Kidney epithelial cell (primary cell): ENCODE measurements at regions not wholly inside any gene's neighbourhood (a gene's known extent, or its start where the extent isn't known, plus 50 kb on each side); places are given as distances from the start of the nearest gene placed in this dataset.

Experiments used
- DNase-seq: peaks from one replicate; pipeline ENCODE4 v3.0.0-alpha.2; 2010; ENCODE audit warnings: low read depth
- H3K27me3 ChIP-seq: 2 replicates; pipeline ENCODE4 v1.6.0; 2011; ENCODE audit warnings: low read length; ENCODE audit not compliant: control insufficient read depth, insufficient read depth
- H3K36me3 ChIP-seq: 2 replicates; pipeline ENCODE4 v1.5.1; 2011; ENCODE audit warnings: low read length; ENCODE audit not compliant: control insufficient read depth, insufficient read depth
- H3K4me3 ChIP-seq: 2 replicates; pipeline ENCODE4 v1.5.1; 2011; ENCODE audit warnings: low read depth, mild to moderate bottlenecking, control low read depth, low read length
- TF ChIP-seq, protein P1 (sequence below): IDR thresholded peaks from 2 replicates; pipeline ENCODE4 v1.5.1; 2011; ENCODE audit warnings: mild to moderate bottlenecking, moderate library complexity, low read length, control low read depth, inconsistent platforms; ENCODE audit not compliant: insufficient read depth, poor library complexity, severe bottlenecking

DNA sequence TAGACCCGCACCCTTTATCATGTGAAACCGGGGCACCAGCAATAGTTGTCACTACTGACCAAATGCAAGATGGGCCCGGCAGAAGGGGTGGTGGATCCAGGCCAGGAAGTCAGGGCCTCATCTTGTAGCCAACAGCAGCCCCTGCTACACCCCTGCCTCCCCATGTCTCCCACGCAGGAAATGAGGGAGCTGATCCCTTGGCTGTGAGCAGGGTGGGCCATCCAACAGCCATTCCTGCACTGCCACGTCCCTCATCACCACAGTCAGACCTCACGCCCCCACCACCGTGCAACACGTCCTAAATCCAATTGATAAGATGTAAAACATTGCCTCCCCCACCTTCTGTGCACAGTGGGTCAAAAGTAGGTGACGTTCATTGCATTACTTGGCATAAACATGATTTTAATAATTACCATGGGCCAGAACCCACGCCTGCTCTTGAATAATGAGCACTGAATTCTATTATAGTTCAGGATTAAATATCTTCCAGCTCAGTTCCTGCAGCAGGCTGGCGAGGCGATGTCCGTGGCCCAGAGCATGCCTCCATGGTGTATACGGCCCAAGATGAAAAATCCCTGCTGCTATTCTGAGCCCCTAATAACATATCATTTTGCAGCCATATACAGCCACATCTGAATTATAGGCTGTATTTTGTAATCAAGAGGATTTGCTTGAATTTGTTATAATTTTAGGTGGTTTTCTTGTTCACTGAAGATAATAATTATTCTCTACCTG is 1373.8 kb downstream of the BRD1 start:
- H3K36me3 ChIP-seq = no peaks in the 10 kb centered on the region
- no peak overlapping the region for H3K4me3 ChIP-seq
- no peak for DNase-seq
- no peaks in the 10 kb centered on the region for H3K27me3 ChIP-seq
- TF ChIP-seq, protein P1, sequence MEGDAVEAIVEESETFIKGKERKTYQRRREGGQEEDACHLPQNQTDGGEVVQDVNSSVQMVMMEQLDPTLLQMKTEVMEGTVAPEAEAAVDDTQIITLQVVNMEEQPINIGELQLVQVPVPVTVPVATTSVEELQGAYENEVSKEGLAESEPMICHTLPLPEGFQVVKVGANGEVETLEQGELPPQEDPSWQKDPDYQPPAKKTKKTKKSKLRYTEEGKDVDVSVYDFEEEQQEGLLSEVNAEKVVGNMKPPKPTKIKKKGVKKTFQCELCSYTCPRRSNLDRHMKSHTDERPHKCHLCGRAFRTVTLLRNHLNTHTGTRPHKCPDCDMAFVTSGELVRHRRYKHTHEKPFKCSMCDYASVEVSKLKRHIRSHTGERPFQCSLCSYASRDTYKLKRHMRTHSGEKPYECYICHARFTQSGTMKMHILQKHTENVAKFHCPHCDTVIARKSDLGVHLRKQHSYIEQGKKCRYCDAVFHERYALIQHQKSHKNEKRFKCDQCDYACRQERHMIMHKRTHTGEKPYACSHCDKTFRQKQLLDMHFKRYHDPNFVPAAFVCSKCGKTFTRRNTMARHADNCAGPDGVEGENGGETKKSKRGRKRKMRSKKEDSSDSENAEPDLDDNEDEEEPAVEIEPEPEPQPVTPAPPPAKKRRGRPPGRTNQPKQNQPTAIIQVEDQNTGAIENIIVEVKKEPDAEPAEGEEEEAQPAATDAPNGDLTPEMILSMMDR = no peak

DNA sequence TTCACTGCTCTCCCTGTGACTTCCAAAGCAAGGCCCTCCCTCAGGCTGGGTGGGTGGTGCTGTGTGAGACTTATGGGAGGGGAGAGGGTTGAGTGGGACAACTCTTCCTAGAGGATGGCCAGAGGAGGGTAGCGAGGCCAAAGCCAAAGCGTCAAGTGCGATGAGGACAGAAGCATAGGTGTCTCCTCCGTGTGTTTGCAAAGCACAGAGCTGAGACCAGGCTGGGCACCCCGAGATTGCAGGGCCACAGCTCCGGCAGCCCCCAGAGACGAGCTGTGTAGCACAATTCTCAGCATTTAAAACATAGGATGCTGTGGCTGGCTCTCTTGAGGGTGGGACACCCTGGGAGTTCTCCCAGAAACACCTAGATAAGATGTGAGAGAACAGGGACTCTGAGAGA is 1374.5 kb downstream of the BRD1 start:
- TF ChIP-seq, protein P1 = no peak
- Histone ChIP-seq H3K36me3 (no peaks in the 10 kb centered on the region), H3K27me3 (no peaks in the 10 kb centered on the region), H3K4me3 (no peak overlapping the region)
- DNase-seq = no peak

DNA sequence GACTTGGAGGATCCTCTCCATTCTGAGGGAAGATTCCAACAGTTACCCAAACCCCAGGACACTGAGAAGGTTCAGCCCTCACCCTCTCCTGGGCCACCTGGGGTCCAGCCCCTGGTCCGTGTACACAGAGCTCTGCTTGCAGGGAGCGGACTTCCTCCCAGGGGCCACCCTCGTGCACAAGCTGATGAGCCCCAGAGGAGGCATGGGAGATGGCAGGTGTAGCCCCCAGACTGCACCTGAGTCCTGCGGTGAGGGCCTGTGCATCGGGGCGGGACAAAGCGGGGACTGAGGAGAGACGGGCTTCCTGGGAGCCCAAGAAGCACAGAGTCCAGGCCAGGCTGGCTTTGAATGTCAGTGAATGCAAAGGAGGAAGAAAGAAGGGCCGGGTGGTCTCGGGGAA is 1374.9 kb downstream of the BRD1 start:
- TF ChIP-seq, protein P1 = no peak
- H3K4me3 ChIP-seq = no peak overlapping the region
- no peaks in the 10 kb centered on the region for H3K36me3 ChIP-seq

DNA sequence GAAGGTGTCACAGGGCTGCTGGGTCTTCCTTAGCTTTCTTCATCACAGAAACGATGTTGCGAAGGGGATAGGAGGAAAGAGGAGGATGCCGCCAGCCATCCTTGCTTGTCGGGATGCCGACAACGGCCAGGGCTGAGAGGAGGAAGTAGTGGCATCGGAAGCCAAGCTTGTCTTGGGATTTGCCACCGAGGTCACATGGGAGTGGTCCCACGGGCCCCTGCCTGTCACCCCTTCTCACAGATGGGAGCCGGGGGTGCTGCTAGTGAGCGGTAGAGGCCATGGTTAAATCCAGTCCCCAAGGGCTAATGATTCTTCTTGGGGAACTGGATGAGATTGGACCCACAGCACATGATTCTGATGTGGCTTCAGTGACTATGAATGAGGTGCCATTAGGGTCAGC is 1375.8 kb downstream of the BRD1 start:
- Histone ChIP-seq H3K36me3 (no peaks in the 10 kb centered on the region), H3K4me3 (no peak overlapping the region), H3K27me3 (no peaks in the 10 kb centered on the region)
- TF ChIP-seq, protein P1 = no peak
- no peak for DNase-seq

More for the DNA sequence above, 1374.9 kb downstream of the BRD1 start:
- no peak for DNase-seq
- H3K27me3 ChIP-seq = no peaks in the 10 kb centered on the region

DNA sequence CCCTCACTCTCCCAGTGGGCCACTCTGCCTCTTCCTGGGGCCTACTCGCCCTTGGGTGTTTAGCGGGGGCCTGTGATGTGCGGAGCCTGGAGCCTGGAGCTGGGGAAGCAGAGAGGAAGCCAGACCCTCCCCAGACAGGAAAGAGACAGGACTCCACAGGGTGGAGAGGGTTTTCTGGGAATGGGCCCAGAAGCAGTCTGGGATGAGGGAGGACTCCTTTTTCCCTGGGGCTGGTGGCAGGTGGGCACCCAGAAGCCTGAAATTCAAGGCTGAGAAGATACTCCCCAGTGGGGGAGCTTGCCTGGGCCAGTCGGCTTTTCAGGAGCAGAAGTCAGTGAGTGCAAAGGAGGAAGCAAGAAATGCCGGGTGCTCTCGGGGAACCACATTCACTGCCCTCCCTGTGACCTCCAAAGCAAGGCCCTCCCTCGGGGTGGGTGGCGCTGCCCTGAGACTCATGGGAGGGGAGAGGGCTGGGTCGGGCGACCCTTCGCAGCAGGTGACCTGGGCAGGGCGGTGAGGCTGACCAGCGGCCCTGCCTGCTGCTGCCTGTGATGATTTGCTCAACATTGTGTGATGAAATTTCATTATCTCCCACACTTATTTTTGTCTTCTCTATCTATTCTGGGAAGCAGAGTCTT is 1377.4 kb downstream of the BRD1 start:
- Histone ChIP-seq H3K36me3 (no peaks in the 10 kb centered on the region), H3K4me3 (no peak overlapping the region), H3K27me3 (no peaks in the 10 kb centered on the region)
- no peak for DNase-seq
- TF ChIP-seq, protein P1 = no peak
